ENCODE measurements at regions not wholly inside any gene's neighbourhood (a gene's known extent, or its start where the extent isn't known, plus 50 kb on each side); places are given as distances from the start of the nearest gene placed in this dataset.
"Not testable (repeated sequence)": the region's sequence is repeated elsewhere in the genome, so short reads cannot be mapped to it uniquely, and the experiment has no call there.

DNA sequence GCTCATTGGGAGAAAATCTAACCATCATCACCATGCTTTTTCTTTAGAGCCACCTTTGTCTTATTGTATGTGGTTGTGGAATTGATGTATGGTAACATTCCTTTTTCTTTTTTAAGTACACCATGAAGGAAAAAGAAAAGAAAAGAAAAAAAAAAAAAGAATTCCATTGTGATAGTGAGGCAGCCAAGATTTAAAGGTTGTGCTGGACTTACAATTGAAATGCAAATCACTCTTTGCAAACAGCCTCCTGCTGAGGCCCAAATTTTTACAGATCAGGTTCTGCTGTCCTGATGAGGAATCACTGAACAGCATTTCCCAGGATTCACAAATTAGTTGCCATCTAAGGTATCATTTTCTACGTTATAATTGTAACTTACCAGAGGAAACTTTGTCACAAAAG lies 1101.0 kb upstream of the FANCL start:
- TF ChIP-seq, protein P1, sequence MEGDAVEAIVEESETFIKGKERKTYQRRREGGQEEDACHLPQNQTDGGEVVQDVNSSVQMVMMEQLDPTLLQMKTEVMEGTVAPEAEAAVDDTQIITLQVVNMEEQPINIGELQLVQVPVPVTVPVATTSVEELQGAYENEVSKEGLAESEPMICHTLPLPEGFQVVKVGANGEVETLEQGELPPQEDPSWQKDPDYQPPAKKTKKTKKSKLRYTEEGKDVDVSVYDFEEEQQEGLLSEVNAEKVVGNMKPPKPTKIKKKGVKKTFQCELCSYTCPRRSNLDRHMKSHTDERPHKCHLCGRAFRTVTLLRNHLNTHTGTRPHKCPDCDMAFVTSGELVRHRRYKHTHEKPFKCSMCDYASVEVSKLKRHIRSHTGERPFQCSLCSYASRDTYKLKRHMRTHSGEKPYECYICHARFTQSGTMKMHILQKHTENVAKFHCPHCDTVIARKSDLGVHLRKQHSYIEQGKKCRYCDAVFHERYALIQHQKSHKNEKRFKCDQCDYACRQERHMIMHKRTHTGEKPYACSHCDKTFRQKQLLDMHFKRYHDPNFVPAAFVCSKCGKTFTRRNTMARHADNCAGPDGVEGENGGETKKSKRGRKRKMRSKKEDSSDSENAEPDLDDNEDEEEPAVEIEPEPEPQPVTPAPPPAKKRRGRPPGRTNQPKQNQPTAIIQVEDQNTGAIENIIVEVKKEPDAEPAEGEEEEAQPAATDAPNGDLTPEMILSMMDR (conservative IDR thresholded peaks at IDR 0.05; ENCODE audit: low read depth, low read length), result no peak
- no peak for DNase-seq (ENCODE audit: low read depth)
- no peak overlapping the region for H3K4me3 ChIP-seq (ENCODE audit: low read length)

DNA sequence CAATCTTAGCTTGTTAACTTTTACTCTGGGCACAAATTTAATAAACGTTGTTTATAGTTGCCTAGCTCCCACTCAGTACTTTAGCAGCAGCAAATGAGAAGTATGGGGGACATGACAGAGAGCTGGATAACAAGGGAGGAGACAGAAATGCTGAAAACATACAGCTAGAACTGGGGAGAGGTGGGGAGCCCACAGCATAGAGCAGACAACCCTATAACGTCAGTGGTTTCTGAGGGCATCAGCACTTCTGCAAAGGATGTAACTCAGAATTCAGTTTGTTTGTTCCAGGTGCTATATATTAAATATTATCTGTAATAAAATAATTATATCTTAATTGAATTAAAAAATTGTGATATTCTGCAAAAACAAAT lies 1098.7 kb upstream of the FANCL start:
- DNase-seq (ENCODE audit: low read depth), result no peak
- TF ChIP-seq, protein P1 (conservative IDR thresholded peaks at IDR 0.05; ENCODE audit: low read depth, low read length), result no peak
- H3K4me3 ChIP-seq (ENCODE audit: low read length), result no peak overlapping the region

DNA sequence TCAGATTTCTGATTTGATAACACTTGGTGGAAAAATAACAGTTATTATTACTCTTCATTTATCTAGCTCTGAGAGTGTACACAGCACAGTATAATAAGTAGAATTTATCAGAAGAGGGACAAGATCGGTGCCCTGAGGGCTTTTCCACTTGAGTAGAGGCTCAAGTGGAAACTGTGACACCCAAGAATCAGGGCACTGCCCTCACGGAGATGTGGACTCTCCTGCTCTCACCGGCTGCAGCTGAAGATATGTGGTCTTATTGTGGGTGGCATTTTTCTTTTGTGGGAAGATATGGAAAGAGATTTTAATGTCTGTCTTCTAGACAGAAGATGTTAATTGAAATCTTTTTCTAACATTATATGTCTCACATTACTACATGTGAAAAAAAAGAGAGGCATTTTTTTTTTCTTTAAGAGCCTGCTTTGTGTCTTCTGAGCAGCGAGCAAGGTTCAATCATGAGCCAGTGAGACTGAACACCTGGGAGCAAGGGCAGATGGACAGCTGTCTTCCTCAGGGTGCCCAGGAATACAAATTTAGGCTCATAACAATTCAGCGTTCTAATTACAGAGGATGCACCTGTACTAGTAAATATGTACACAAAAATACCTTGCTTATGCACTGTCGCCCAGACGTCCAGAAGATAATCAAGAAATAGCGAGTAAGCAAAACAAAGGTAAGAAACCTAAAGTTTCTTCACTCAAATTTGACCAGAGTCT lies 1098.2 kb upstream of the FANCL start:
- DNase-seq (ENCODE audit: low read depth), result no peak
- TF ChIP-seq, protein P1 (conservative IDR thresholded peaks at IDR 0.05; ENCODE audit: low read depth, low read length), result no peak
- H3K4me3 ChIP-seq (ENCODE audit: low read length), result no peak overlapping the region

DNA sequence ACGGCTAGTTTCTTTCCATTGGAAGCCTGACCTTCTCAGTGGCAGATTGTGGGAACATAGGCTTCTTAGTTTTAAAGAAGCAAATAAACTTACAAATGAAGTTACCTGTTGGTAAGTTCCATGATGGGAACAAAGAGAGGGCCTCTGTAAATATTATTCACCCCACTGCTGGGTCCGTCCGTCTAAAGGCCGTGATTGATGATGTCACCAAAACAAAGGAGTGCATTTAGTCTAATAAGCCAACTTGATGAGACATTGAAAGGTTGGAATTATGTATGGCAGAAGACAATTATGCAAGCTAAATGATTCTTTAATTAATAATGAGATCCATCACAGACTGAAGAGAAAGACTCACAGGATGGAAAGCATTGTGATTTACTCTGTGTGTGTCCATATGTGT lies 1091.9 kb upstream of the FANCL start:
- no peak overlapping the region for H3K4me3 ChIP-seq (ENCODE audit: low read length)
- DNase-seq (ENCODE audit: low read depth), result no peak
- TF ChIP-seq, protein P1 (conservative IDR thresholded peaks at IDR 0.05; ENCODE audit: low read depth, low read length), result no peak

DNA sequence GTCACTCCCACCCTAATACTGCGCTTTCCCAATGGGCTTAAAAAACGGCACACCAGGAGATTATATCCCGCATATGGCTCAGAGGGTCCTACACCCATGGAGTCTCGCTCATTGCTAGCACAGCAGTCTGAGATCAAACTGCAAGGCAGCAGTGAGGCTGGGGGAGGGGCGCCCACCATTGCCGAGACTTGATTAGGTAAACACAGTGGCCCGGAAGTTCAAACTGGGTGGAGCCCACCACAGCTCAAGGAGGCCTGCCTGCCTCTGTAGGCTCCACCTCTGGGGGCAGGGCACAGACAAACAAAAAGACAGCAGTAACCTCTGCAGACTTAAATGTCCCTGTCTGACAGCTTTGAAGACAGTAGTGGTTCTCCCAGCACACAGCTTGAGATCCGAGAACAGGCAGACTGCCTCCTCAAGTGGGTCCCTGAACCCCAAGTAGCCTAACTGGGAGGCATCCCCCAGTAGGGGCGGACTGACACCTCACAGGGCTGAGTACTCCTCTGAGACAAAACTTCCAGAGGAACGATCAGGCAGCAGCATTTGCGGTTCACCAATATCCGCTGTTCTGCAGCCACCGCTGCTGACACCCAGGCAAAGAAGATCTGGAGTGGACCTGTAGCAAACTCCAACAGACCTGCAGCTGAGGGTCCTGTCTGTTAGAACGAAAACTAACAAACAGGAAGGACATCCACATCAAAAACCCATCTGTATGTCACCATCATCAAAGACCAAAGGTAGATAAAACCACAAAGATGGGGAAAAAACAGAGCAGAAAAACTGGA lies 1085.6 kb upstream of the FANCL start:
- not testable (repeated sequence) for DNase-seq (ENCODE audit: low read depth); H3K4me3 ChIP-seq (ENCODE audit: low read length)

DNA sequence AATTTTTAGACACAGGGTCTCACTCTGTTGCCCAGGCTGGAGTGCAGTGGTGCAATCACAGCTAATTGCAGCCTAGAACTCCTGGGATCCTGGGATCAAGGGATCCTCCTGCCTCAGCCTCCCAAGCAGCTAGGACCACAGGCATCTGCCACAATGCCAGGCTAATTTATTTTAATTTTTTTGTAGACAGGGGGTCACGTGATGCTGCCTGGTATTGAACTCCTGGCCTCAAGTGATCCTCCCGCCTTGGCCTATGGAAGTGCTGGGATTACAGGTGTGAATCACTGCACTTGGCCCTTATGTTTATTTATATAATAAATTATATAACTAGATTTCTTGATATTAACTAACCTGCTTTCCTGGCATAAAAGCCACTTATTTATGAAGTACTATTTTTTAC lies 1081.7 kb upstream of the FANCL start:
- TF ChIP-seq, protein P1 (conservative IDR thresholded peaks at IDR 0.05; ENCODE audit: low read depth, low read length), result no peak
- no peak for DNase-seq (ENCODE audit: low read depth)
- no peak overlapping the region for H3K4me3 ChIP-seq (ENCODE audit: low read length)

DNA sequence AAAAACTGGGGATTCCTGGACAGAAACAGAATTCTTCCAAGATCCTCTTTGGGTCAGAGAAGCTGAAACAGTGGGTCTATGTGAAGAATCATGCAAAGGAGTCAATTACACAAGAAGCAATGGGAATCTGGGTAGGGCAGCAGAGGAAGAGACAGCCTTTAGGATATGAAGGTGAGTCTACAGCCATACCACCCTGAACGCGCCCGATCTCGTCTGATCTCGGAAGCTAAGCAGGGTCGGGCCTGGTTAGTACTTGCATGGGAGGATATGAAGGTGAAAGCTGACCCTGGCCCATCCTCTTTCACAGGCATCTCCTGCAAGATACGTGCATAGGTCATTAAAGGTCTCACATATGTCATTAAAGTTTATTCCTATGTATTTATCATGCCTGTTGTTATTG lies 1080.9 kb upstream of the FANCL start:
- DNase-seq (ENCODE audit: low read depth), result no peak
- no peak overlapping the region for H3K4me3 ChIP-seq (ENCODE audit: low read length)
- TF ChIP-seq, protein P1 (conservative IDR thresholded peaks at IDR 0.05; ENCODE audit: low read depth, low read length), result no peak

Data from retinal pigment epithelial cell (primary cell).